ENCODE measurements at regions not wholly inside any gene's neighbourhood (a gene's known extent, or its start where the extent isn't known, plus 50 kb on each side); places are given as distances from the start of the nearest gene placed in this dataset.

DNA sequence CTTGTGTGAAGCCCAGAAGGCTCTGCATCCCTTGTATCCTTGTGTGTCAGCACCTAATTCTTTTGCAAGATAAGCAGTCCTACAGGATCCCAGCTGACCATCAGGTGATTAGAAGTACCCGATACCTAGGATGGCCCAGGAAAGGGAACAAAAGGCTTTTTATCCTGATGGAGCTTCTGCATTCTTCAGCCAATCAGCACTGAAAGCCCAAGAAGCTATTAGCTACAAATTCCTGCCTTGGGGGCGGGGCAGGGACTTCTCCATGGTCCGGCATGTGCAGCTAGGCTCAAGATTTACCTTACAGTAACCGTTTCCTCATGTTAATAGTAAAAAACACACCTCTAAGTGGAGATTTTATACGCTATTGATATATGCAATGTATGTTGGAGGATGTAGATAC, 264.6 kb upstream of the THUMPD2 start:
- TF ChIP-seq, protein P1, sequence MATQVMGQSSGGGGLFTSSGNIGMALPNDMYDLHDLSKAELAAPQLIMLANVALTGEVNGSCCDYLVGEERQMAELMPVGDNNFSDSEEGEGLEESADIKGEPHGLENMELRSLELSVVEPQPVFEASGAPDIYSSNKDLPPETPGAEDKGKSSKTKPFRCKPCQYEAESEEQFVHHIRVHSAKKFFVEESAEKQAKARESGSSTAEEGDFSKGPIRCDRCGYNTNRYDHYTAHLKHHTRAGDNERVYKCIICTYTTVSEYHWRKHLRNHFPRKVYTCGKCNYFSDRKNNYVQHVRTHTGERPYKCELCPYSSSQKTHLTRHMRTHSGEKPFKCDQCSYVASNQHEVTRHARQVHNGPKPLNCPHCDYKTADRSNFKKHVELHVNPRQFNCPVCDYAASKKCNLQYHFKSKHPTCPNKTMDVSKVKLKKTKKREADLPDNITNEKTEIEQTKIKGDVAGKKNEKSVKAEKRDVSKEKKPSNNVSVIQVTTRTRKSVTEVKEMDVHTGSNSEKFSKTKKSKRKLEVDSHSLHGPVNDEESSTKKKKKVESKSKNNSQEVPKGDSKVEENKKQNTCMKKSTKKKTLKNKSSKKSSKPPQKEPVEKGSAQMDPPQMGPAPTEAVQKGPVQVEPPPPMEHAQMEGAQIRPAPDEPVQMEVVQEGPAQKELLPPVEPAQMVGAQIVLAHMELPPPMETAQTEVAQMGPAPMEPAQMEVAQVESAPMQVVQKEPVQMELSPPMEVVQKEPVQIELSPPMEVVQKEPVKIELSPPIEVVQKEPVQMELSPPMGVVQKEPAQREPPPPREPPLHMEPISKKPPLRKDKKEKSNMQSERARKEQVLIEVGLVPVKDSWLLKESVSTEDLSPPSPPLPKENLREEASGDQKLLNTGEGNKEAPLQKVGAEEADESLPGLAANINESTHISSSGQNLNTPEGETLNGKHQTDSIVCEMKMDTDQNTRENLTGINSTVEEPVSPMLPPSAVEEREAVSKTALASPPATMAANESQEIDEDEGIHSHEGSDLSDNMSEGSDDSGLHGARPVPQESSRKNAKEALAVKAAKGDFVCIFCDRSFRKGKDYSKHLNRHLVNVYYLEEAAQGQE (IDR thresholded peaks at IDR 0.05; ENCODE audit: insufficient read depth in 1 of 2, low read depth in 2 of 2, low read length in 2 of 2): no peak
- TF ChIP-seq POLR2AphosphoS5 (IDR thresholded peaks at IDR 0.05; ENCODE audit: low read depth, low read length) (no peak), SIN3A (IDR thresholded peaks at IDR 0.05; ENCODE audit: borderline replicate concordance, insufficient read depth, low read length) (no peak), FOXP2 (optimal IDR thresholded peaks at IDR 0.05; ENCODE audit: borderline replicate concordance, extremely low read depth, extremely low read length, insufficient read depth) (no peak), TAF1 (IDR thresholded peaks at IDR 0.05; ENCODE audit: borderline replicate concordance, insufficient read depth, low read length) (no peak)

DNA sequence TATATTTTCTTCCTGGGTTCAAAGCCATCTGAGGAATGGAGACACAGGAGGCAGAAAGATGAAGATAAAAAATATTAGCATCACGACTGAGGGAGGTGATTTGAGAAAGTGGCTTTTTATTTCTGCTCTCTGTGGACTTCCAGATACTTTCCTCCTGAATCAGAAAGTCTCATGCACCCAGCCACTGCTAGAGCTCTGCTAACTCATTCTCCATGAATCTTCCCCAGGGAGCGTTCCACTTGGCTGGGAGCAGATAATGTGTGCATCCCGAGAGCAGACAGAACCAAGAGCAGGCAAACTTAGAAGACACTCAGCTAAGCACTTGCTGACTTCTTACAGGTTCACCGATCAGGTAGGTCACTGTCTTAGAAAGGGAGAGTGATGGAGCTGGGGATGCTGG, 264.1 kb upstream of the THUMPD2 start:
- TF ChIP-seq POLR2AphosphoS5 (IDR thresholded peaks at IDR 0.05; ENCODE audit: low read depth, low read length): no peak
- TF ChIP-seq TAF1 (IDR thresholded peaks at IDR 0.05; ENCODE audit: borderline replicate concordance, insufficient read depth, low read length): no peak
- TF ChIP-seq FOXP2 (optimal IDR thresholded peaks at IDR 0.05; ENCODE audit: borderline replicate concordance, extremely low read depth, extremely low read length, insufficient read depth): no peak

DNA sequence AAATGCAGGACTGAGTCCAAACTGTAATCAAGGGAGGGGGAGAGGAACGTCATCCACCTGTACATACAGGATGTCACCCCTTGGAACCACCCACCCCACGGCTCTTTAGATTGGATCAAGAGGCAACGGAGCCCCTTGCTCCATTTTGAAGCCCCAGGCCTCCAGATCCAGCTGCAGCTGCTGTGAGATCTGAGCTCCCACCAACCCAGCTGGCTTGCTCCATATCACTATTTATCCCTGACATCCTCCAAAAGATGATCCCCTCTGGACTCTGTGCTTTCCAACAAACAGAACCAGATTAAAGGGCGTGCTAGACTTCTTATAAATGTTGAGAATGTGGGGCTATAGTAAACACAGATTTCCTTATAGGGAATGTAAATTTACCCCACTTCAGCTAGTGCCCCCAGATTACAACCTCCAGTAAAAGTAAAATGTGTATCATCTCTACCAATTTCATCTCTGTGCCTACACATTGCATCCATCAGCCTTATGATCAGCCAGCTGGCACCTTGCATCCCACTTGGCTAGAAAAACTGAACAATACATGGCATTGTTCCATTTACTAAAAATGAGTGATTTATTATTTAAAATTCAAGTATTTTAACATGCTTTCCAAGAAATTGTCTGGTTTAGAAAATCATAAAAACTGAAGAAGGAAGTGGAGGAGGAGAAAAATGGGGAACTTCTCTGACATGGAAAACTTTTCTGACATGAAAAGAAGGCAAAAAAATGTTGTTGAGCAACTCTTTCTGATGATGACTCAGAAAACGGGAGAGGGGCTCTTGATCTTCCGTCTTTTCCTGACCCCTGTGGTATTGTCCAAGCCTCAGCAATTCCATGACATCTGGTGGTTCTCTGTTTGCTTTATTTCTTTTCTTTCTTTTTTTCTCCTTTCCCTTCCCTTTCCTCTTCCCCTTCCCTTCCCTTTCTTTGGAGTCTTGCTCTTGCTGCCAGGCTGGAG, 262.6 kb upstream of the THUMPD2 start:
- TF ChIP-seq TAF1 (IDR thresholded peaks at IDR 0.05; ENCODE audit: borderline replicate concordance, insufficient read depth, low read length): no peak
- TF ChIP-seq SIN3A (IDR thresholded peaks at IDR 0.05; ENCODE audit: borderline replicate concordance, insufficient read depth, low read length): no peak
- no peak for TF ChIP-seq POLR2AphosphoS5 (IDR thresholded peaks at IDR 0.05; ENCODE audit: low read depth, low read length)
- no peak for TF ChIP-seq FOXP2 (optimal IDR thresholded peaks at IDR 0.05; ENCODE audit: borderline replicate concordance, extremely low read depth, extremely low read length, insufficient read depth)
- TF ChIP-seq, protein P1 (IDR thresholded peaks at IDR 0.05; ENCODE audit: insufficient read depth in 1 of 2, low read depth in 2 of 2, low read length in 2 of 2): no peak

DNA sequence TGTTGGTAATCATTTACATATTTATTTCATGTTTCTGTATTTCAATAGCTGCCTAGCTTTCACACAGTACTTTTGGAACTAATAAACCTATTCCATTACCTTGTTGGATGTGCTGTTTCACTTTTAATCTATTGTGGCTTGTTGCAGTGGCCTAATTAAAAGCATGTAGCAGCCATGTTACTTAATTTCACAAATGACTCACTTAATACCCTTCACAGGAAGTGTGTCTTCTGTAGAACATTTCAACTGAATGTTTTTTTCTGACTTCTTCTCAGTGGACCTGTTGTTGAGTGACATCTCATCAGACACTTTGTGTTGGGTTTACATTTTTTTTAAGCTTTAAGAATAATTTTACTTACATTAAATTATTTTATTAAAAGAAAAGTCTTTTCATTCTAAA, 260.5 kb upstream of the THUMPD2 start:
- TF ChIP-seq SIN3A (IDR thresholded peaks at IDR 0.05; ENCODE audit: borderline replicate concordance, insufficient read depth, low read length) (no peak), FOXP2 (optimal IDR thresholded peaks at IDR 0.05; ENCODE audit: borderline replicate concordance, extremely low read depth, extremely low read length, insufficient read depth) (no peak), TAF1 (IDR thresholded peaks at IDR 0.05; ENCODE audit: borderline replicate concordance, insufficient read depth, low read length) (no peak), POLR2AphosphoS5 (IDR thresholded peaks at IDR 0.05; ENCODE audit: low read depth, low read length) (no peak)
- TF ChIP-seq, protein P1 (IDR thresholded peaks at IDR 0.05; ENCODE audit: insufficient read depth in 1 of 2, low read depth in 2 of 2, low read length in 2 of 2): no peak

DNA sequence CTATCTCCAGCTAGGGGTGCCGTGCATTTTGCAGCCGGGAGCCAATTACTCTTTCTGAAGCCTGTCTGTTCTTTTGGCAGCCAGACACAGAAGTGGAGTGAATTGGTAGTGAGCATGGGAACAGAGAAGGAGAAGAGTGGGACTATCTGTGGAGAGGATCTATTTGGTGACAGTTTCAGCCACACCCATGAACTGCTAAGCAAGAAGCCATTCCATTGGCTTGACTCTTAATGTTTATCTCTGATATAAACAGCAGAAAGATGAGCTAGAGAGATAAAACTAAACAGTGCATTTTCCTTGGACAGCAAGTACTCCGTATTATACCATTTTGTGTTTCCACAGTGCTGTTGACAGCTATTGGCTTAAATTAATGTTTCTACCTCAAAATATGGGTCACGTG, 259.6 kb upstream of the THUMPD2 start:
- TF ChIP-seq SIN3A (IDR thresholded peaks at IDR 0.05; ENCODE audit: borderline replicate concordance, insufficient read depth, low read length) (no peak), POLR2AphosphoS5 (IDR thresholded peaks at IDR 0.05; ENCODE audit: low read depth, low read length) (no peak), TAF1 (IDR thresholded peaks at IDR 0.05; ENCODE audit: borderline replicate concordance, insufficient read depth, low read length) (no peak)
- TF ChIP-seq, protein P1 (IDR thresholded peaks at IDR 0.05; ENCODE audit: insufficient read depth in 1 of 2, low read depth in 2 of 2, low read length in 2 of 2): no peak
